GM21360 (cell line): ENCODE measurements at regions not wholly inside any gene's neighbourhood (a gene's known extent, or its start where the extent isn't known, plus 50 kb on each side); places are given as distances from the start of the nearest gene placed in this dataset.
"Not testable (repeated sequence)": the region's sequence is repeated elsewhere in the genome, so short reads cannot be mapped to it uniquely, and the experiment has no call there.

Source experiments
- ATAC-seq: cut with Tn5 transposase; IDR thresholded peaks from one replicate; pipeline ENCODE4 v1.9.1; 2021; ENCODE audit warnings: mild to moderate bottlenecking, moderate library complexity; ENCODE audit not compliant: unreplicated experiment

GRCh38 chr10:114730291-114730690 is 72.2 kb upstream of the ABLIM1 start:
- no peak for ATAC-seq

GRCh38 chr10:114732931-114733330 is 74.9 kb upstream of the ABLIM1 start:
- ATAC-seq = no peak

- no peak for ATAC-seq
Observed at GRCh38 chr10:114735946-114736345, 77.9 kb upstream of the ABLIM1 start.

- ATAC-seq = peak; percentile 66
Observed at GRCh38 chr10:114743521-114744231, 77.9 kb upstream of the FHIP2A start.

- no peak for ATAC-seq
Observed at GRCh38 chr10:114746531-114746930, 75.0 kb upstream of the FHIP2A start.

- no peak for ATAC-seq
Observed at GRCh38 chr10:114748241-114748640, 73.3 kb upstream of the FHIP2A start.

- no peak for ATAC-seq
Observed at GRCh38 chr10:114749014-114749413, 72.6 kb upstream of the FHIP2A start.

GRCh38 chr10:114749510-114749909 is 72.1 kb upstream of the FHIP2A start:
- ATAC-seq = no peak

- ATAC-seq = no peak
Observed at GRCh38 chr10:114751856-114752255, 69.7 kb upstream of the FHIP2A start.

GRCh38 chr10:114752570-114752969 is 69.0 kb upstream of the FHIP2A start:
- not testable (repeated sequence) for ATAC-seq

- no peak for ATAC-seq
Observed at GRCh38 chr10:114753126-114753525, 68.5 kb upstream of the FHIP2A start.

GRCh38 chr10:114754445-114755320 is 66.9 kb upstream of the FHIP2A start:
- no peak for ATAC-seq

- no peak for ATAC-seq
Observed at GRCh38 chr10:114755537-114755936, 66.0 kb upstream of the FHIP2A start.

GRCh38 chr10:114758331-114758730 is 63.2 kb upstream of the FHIP2A start:
- no peak for ATAC-seq

GRCh38 chr10:114761205-114762193 is 60.1 kb upstream of the FHIP2A start:
- ATAC-seq = no peak

- ATAC-seq = no peak
Observed at GRCh38 chr10:114762811-114763210, 58.8 kb upstream of the FHIP2A start.

GRCh38 chr10:114764656-114765055 is 56.9 kb upstream of the FHIP2A start:
- ATAC-seq = no peak

GRCh38 chr10:114766470-114766869 is 55.1 kb upstream of the FHIP2A start:
- no peak for ATAC-seq

- no peak for ATAC-seq
Observed at GRCh38 chr10:114767101-114767985, 54.2 kb upstream of the FHIP2A start.
